ENCODE measurements at regions not wholly inside any gene's neighbourhood (a gene's known extent, or its start where the extent isn't known, plus 50 kb on each side); places are given as distances from the start of the nearest gene placed in this dataset.

DNA sequence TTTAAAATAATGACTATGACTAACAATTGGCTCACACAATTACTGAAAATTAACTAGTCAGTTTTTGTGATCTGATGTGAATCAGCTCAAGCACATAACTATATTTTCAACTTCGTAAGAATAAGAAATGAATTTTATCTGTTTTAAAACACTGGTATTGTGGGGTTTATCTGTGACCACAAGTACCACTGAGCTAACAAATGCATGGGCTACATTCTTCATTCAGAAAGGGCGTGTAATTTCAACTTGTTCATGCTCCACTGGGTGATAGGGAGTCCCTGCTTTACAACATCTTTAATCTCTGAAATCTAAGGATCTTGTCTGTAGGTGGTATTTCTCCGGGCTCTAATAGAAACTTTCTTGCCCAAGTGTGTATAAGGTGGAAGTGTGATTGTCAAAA is 1311.5 kb upstream of the GJE1 start:
- no peaks in the 10 kb centered on the region for H3K4me1 Mint-ChIP-seq (ENCODE audit: low read depth, unreplicated experiment)
- DNase-seq (ENCODE audit: low read depth) = peak; percentile 37
- Histone ChIP-seq H3K4me1 (ENCODE audit: insufficient read depth, low read length) (no peaks in the 10 kb centered on the region), H4K20me1 (ENCODE audit: insufficient read depth, low read length) (no peaks in the 10 kb centered on the region), H3K4me3 (ENCODE audit: insufficient read depth, low read depth, low read length) (no peak overlapping the region), H3K36me3 (ENCODE audit: insufficient read depth, low read length) (no peaks in the 10 kb centered on the region), H3K27ac (ENCODE audit: low read depth, low read length) (no peak overlapping the region), H3K79me2 (ENCODE audit: insufficient read depth, low read length) (no peaks in the 10 kb centered on the region), H2AFZ (ENCODE audit: low read depth, low read length) (no peak overlapping the region), H3K4me2 (ENCODE audit: low read length) (no peak overlapping the region), H3K27me3 (ENCODE audit: insufficient read depth, low read length) (no peaks in the 10 kb centered on the region), H3K9me3 (ENCODE audit: insufficient read depth, low read depth, low read length) (no peaks in the 10 kb centered on the region), H3K9ac (ENCODE audit: low read length) (no peak overlapping the region)
- FAIRE-seq = no peak
- no peaks in the 10 kb centered on the region for H3K36me3 Mint-ChIP-seq (ENCODE audit: low read depth, unreplicated experiment)
- H3K4me3 Mint-ChIP-seq (ENCODE audit: unreplicated experiment) = no peak overlapping the region
- no peaks in the 10 kb centered on the region for H3K27me3 Mint-ChIP-seq (ENCODE audit: low read depth, unreplicated experiment)
- no peaks in the 10 kb centered on the region for H3K9me3 Mint-ChIP-seq (ENCODE audit: unreplicated experiment)
- TF ChIP-seq, protein P1, sequence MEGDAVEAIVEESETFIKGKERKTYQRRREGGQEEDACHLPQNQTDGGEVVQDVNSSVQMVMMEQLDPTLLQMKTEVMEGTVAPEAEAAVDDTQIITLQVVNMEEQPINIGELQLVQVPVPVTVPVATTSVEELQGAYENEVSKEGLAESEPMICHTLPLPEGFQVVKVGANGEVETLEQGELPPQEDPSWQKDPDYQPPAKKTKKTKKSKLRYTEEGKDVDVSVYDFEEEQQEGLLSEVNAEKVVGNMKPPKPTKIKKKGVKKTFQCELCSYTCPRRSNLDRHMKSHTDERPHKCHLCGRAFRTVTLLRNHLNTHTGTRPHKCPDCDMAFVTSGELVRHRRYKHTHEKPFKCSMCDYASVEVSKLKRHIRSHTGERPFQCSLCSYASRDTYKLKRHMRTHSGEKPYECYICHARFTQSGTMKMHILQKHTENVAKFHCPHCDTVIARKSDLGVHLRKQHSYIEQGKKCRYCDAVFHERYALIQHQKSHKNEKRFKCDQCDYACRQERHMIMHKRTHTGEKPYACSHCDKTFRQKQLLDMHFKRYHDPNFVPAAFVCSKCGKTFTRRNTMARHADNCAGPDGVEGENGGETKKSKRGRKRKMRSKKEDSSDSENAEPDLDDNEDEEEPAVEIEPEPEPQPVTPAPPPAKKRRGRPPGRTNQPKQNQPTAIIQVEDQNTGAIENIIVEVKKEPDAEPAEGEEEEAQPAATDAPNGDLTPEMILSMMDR (IDR thresholded peaks at IDR 0.05; ENCODE audit: insufficient read depth, low read depth, low read length) = no peak
- no peak for TF ChIP-seq EZH2 (IDR thresholded peaks at IDR 0.05; ENCODE audit: insufficient read depth, low read length)
- H3K27ac Mint-ChIP-seq (ENCODE audit: unreplicated experiment) = no peak overlapping the region

DNA sequence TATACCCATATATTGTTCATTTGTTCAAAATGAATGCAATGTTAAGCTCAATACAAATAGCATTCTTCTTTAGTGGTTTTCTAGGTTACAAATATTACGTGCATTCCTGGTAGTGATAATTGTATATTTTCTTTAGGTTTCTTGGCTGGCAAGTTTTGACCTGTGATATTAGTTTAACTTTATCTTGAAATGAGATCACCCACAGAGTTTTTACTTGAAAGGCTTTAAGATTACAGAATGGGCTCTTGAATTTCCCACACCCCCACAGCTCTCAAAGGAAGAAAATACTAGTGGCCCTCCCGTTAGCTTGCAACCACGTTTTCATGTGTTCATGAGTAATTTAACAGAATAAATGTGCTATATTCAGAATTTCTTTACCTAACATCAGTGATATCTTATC is 1315.5 kb upstream of the GJE1 start:
- DNase-seq (ENCODE audit: low read depth) (peak; percentile 4), FAIRE-seq (no peak)
- Histone ChIP-seq H3K79me2 (ENCODE audit: insufficient read depth, low read length) (no peaks in the 10 kb centered on the region), H3K4me2 (ENCODE audit: low read length) (no peak overlapping the region), H3K9ac (ENCODE audit: low read length) (no peak overlapping the region), H3K9me3 (ENCODE audit: insufficient read depth, low read depth, low read length) (no peaks in the 10 kb centered on the region), H3K4me3 (ENCODE audit: insufficient read depth, low read depth, low read length) (no peak overlapping the region), H4K20me1 (ENCODE audit: insufficient read depth, low read length) (no peaks in the 10 kb centered on the region), H3K27ac (ENCODE audit: low read depth, low read length) (no peak overlapping the region), H2AFZ (ENCODE audit: low read depth, low read length) (no peak overlapping the region), H3K36me3 (ENCODE audit: insufficient read depth, low read length) (no peaks in the 10 kb centered on the region), H3K4me1 (ENCODE audit: insufficient read depth, low read length) (no peaks in the 10 kb centered on the region), H3K27me3 (ENCODE audit: insufficient read depth, low read length) (no peaks in the 10 kb centered on the region)
- Mint-ChIP-seq H3K9me3 (ENCODE audit: unreplicated experiment) (no peaks in the 10 kb centered on the region), H3K36me3 (ENCODE audit: low read depth, unreplicated experiment) (no peaks in the 10 kb centered on the region), H3K4me1 (ENCODE audit: low read depth, unreplicated experiment) (no peaks in the 10 kb centered on the region), H3K4me3 (ENCODE audit: unreplicated experiment) (no peak overlapping the region), H3K27ac (ENCODE audit: unreplicated experiment) (no peak overlapping the region), H3K27me3 (ENCODE audit: low read depth, unreplicated experiment) (no peaks in the 10 kb centered on the region)
- TF ChIP-seq, protein P1 (IDR thresholded peaks at IDR 0.05; ENCODE audit: insufficient read depth, low read depth, low read length) = no peak
- TF ChIP-seq EZH2 (IDR thresholded peaks at IDR 0.05; ENCODE audit: insufficient read depth, low read length) = no peak

DNA sequence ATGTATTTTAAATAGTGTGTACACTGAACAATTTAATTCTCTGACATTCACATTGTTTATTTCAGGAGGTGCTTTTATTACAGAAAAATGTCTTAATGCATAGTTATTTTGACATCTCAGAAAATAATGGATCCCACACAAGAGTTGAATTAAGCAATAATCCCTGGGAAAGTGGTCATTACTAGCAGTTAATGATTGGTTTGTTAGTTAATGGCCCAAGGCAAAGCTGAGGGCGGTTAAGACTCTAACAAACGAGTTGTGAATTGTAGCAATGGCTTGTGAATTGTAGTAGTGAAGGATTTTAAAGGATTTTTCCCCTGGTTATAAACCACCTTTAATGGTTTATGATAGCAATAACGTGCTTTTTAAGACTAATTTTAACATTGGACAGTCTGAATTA is 1316.0 kb upstream of the GJE1 start:
- H3K9ac ChIP-seq (ENCODE audit: low read length) = no peak overlapping the region
- H3K4me1 ChIP-seq (ENCODE audit: insufficient read depth, low read length) = no peaks in the 10 kb centered on the region
- no peaks in the 10 kb centered on the region for H4K20me1 ChIP-seq (ENCODE audit: insufficient read depth, low read length)
- no peak for TF ChIP-seq EZH2 (IDR thresholded peaks at IDR 0.05; ENCODE audit: insufficient read depth, low read length)
- TF ChIP-seq, protein P1 (IDR thresholded peaks at IDR 0.05; ENCODE audit: insufficient read depth, low read depth, low read length) = no peak
- H3K27ac ChIP-seq (ENCODE audit: low read depth, low read length) = no peak overlapping the region
- H3K79me2 ChIP-seq (ENCODE audit: insufficient read depth, low read length) = no peaks in the 10 kb centered on the region
- no peak overlapping the region for H3K4me2 ChIP-seq (ENCODE audit: low read length)
- H3K4me3 ChIP-seq (ENCODE audit: insufficient read depth, low read depth, low read length) = no peak overlapping the region
- H3K4me3 Mint-ChIP-seq (ENCODE audit: unreplicated experiment) = no peak overlapping the region
- no peak for DNase-seq (ENCODE audit: low read depth)
- no peaks in the 10 kb centered on the region for H3K4me1 Mint-ChIP-seq (ENCODE audit: low read depth, unreplicated experiment)
- no peaks in the 10 kb centered on the region for H3K9me3 ChIP-seq (ENCODE audit: insufficient read depth, low read depth, low read length)
- H3K36me3 Mint-ChIP-seq (ENCODE audit: low read depth, unreplicated experiment) = no peaks in the 10 kb centered on the region
- no peaks in the 10 kb centered on the region for H3K9me3 Mint-ChIP-seq (ENCODE audit: unreplicated experiment)
- no peaks in the 10 kb centered on the region for H3K36me3 ChIP-seq (ENCODE audit: insufficient read depth, low read length)
- no peaks in the 10 kb centered on the region for H3K27me3 Mint-ChIP-seq (ENCODE audit: low read depth, unreplicated experiment)
- H3K27me3 ChIP-seq (ENCODE audit: insufficient read depth, low read length) = no peaks in the 10 kb centered on the region
- no peak overlapping the region for H3K27ac Mint-ChIP-seq (ENCODE audit: unreplicated experiment)
- no peak for FAIRE-seq
- no peak overlapping the region for H2AFZ ChIP-seq (ENCODE audit: low read depth, low read length)
